Activated effector memory CD4-positive, alpha-beta T cell treated with Interleukin-2 at 50 U/mL for 16 hours (primary cell): ENCODE measurements at regions not wholly inside any gene's neighbourhood (a gene's known extent, or its start where the extent isn't known, plus 50 kb on each side); places are given as distances from the start of the nearest gene placed in this dataset.
"Not testable (repeated sequence)": the region's sequence is repeated elsewhere in the genome, so short reads cannot be mapped to it uniquely, and the experiment has no call there.

ENCODE experiments used
- DNase-seq: peaks from one replicate; pipeline ENCODE4 v3.0.0-alpha.2; 2020

GRCh38 chr3:8317661-8318649 is 183.7 kb upstream of the LMCD1 start:
- no peak for DNase-seq

- no peak for DNase-seq
These were observed 181.5 kb upstream of the LMCD1 start for GRCh38 chr3:8319935-8320634.

- no peak for DNase-seq
These were observed 180.7 kb upstream of the LMCD1 start for GRCh38 chr3:8320711-8321458.

- peak; percentile 41 for DNase-seq
These were observed 176.9 kb upstream of the LMCD1 start for GRCh38 chr3:8324747-8325146.

GRCh38 chr3:8325306-8325705 is 176.3 kb upstream of the LMCD1 start:
- no peak for DNase-seq

- DNase-seq, result not testable (repeated sequence)
These were observed 175.8 kb upstream of the LMCD1 start for GRCh38 chr3:8325833-8326232.

- DNase-seq, result no peak
These were observed 173.9 kb upstream of the LMCD1 start for GRCh38 chr3:8327739-8328138.

GRCh38 chr3:8328967-8329366 is 172.7 kb upstream of the LMCD1 start:
- no peak for DNase-seq

- DNase-seq, result no peak
These were observed 172.0 kb upstream of the LMCD1 start for GRCh38 chr3:8329598-8329997.

- no peak for DNase-seq
These were observed 165.2 kb upstream of the LMCD1 start for GRCh38 chr3:8336456-8336855.

GRCh38 chr3:8338424-8338823 is 163.2 kb upstream of the LMCD1 start:
- no peak for DNase-seq

GRCh38 chr3:8341821-8342247 is 159.8 kb upstream of the LMCD1 start:
- no peak for DNase-seq

- DNase-seq, result no peak
These were observed 158.6 kb upstream of the LMCD1 start for GRCh38 chr3:8343058-8343457.

GRCh38 chr3:8345398-8345797 is 156.2 kb upstream of the LMCD1 start:
- DNase-seq, result no peak

- no peak for DNase-seq
These were observed 153.5 kb upstream of the LMCD1 start for GRCh38 chr3:8348076-8348475.

- no peak for DNase-seq
These were observed 149.1 kb upstream of the LMCD1 start for GRCh38 chr3:8352475-8352874.

- no peak for DNase-seq
These were observed 148.3 kb upstream of the LMCD1 start for GRCh38 chr3:8353364-8353763.

- no peak for DNase-seq
These were observed 146.3 kb upstream of the LMCD1 start for GRCh38 chr3:8355346-8355745.

- DNase-seq, result not testable (repeated sequence)
These were observed 145.6 kb upstream of the LMCD1 start for GRCh38 chr3:8356066-8356465.

- no peak for DNase-seq
These were observed 143.8 kb upstream of the LMCD1 start for GRCh38 chr3:8357859-8358258.

GRCh38 chr3:8359133-8359532 is 142.5 kb upstream of the LMCD1 start:
- no peak for DNase-seq

- DNase-seq, result no peak
These were observed 138.4 kb upstream of the LMCD1 start for GRCh38 chr3:8363200-8363599.

- DNase-seq, result no peak
These were observed 136.1 kb upstream of the LMCD1 start for GRCh38 chr3:8365541-8365940.
